HCT116 (cell line): ENCODE measurements at regions not wholly inside any gene's neighbourhood (a gene's known extent, or its start where the extent isn't known, plus 50 kb on each side); places are given as distances from the start of the nearest gene placed in this dataset.

Source experiments
- ATAC-seq: fragments of 200-7000 bp; cut with Tn5 transposase; 2 replicates; pipeline ENCODE4 v1.9.1; 2020; ENCODE audit warnings: mild to moderate bottlenecking, moderate library complexity
- BruUV-seq: library from RNA; stranded (reverse); fragments of 400-500 nt; replicated peaks from 2 replicates; lab custom pipeline; 2021; lab: Mats Ljungman, UMichigan
- CTCF ChIA-PET: fragments of 300-600 bp; sonication (Branson Sonifier 250); formaldehyde crosslinking; loops from one replicate; lab custom pipeline; 2021; ENCODE audit warnings: antibody characterized with exemption; lab: Charles Lee
- POLR2A ChIA-PET: fragments of 300-600, 350-600 bp; sonication (Branson Sonifier 250); formaldehyde crosslinking; loops from one replicate; lab custom pipeline; 2021; ENCODE audit warnings: antibody characterized with exemption; lab: Charles Lee
- RAD21 ChIA-PET, 2 experiments: fragments of 300-600 bp; sonication (Branson Sonifier 250); formaldehyde crosslinking; loops; one replicate each; lab custom pipeline; 2023; ENCODE audit warnings: low total read pairs in 2 of 2; ENCODE audit not compliant: uncharacterized antibody in 2 of 2, unreplicated experiment in 2 of 2, low non-redundant PET in 1 of 2; lab: Charles Lee
- DNase-seq: peaks from one replicate; pipeline ENCODE4 v3.0.0-alpha.2; 2010; ENCODE audit warnings: low read depth, low spot score
- H2AFZ ChIP-seq: fragments of 200-600 bp; shearing (Covaris generic), sonication (generic); 2 replicates; pipeline ENCODE4 v1.6.1; 2017; ENCODE audit warnings: low read depth, mixed run types, mixed read lengths, antibody characterized with exemption, low read length; ENCODE audit not compliant: poor library complexity, severe bottlenecking
- H3K27ac ChIP-seq: 2 replicates; pipeline ENCODE4 v1.5.1; 2012; ENCODE audit warnings: low read depth, low read length
- H3K27me3 ChIP-seq: fragments of 200-600 bp; sonication (generic); 2 replicates; pipeline ENCODE4 v1.6.1; 2016; ENCODE audit warnings: mixed run types, low read length, mixed read lengths; ENCODE audit not compliant: insufficient read depth
- H3K36me3 ChIP-seq, 2 experiments: fragments of 200-500 bp in 1 of 2; fragments of 200-600 bp in 1 of 2; sonication (Bioruptor generic) in 1 of 2; sonication (generic) in 1 of 2; 2 replicates each; pipeline versions ENCODE4 v1.5.1 to v1.6.1; 2014 to 2016; ENCODE audit warnings: low read length in 2 of 2, inconsistent platforms in 1 of 2, mixed read lengths in 1 of 2, mixed run types in 1 of 2; ENCODE audit not compliant: insufficient read depth in 2 of 2, control insufficient read depth in 1 of 2
- H3K4me1 ChIP-seq, 2 experiments: fragments of 200-600 bp in 1 of 2; sonication (generic) in 1 of 2; 2 replicates each; pipeline versions ENCODE4 v1.5.1 to v1.6.1; 2012 to 2017; ENCODE audit warnings: low read length in 2 of 2, inconsistent platforms in 1 of 2, mild to moderate bottlenecking in 1 of 2, mixed read lengths in 1 of 2, mixed run types in 1 of 2, moderate library complexity in 1 of 2; ENCODE audit not compliant: insufficient read depth in 2 of 2, control insufficient read depth in 1 of 2
- H3K4me2 ChIP-seq: fragments of 200-600 bp; sonication (generic); 2 replicates; pipeline ENCODE4 v1.6.1; 2017; ENCODE audit warnings: mixed run types, low read length, mixed read lengths
- H3K4me3 ChIP-seq, 2 experiments: fragments of 200-600 bp in 1 of 2; sonication (generic) in 1 of 2; replicated peaks in 1 of 2; 2 replicates each; pipeline ENCODE4 v1.5.1; 2011 to 2016; ENCODE audit warnings: low read length in 2 of 2, control low read depth in 1 of 2, low read depth in 1 of 2, mild to moderate bottlenecking in 1 of 2, mixed read lengths in 1 of 2, mixed run types in 1 of 2
- H3K79me2 ChIP-seq: fragments of 200-600 bp; sonication (generic); 2 replicates; pipeline ENCODE4 v1.6.1; 2017; ENCODE audit warnings: mild to moderate bottlenecking, mixed run types, low read length, moderate library complexity, mixed read lengths; ENCODE audit not compliant: insufficient read depth
- H3K9ac ChIP-seq: fragments of 200-600 bp; sonication (generic); 2 replicates; pipeline ENCODE4 v1.6.1; 2016; ENCODE audit warnings: low read length, mixed read lengths
- H3K9me2 ChIP-seq: fragments of 200-600 bp; sonication (generic), shearing (Covaris generic); 2 replicates; pipeline ENCODE4 v1.6.1; 2017; ENCODE audit warnings: mixed run types, mild to moderate bottlenecking, moderate library complexity; ENCODE audit not compliant: insufficient read depth
- H3K9me3 ChIP-seq, 2 experiments: fragments of 200-500 bp in 1 of 2; fragments of 200-600 bp in 1 of 2; sonication (Bioruptor generic) in 1 of 2; sonication (generic) in 1 of 2; 2 replicates each; pipeline ENCODE4 v1.6.1; 2014 to 2017; ENCODE audit warnings: low read length in 2 of 2, mixed read lengths in 2 of 2, inconsistent platforms in 1 of 2, low read depth in 1 of 2, mild to moderate bottlenecking in 1 of 2, mixed run types in 1 of 2, moderate library complexity in 1 of 2; ENCODE audit not compliant: control insufficient read depth in 1 of 2, insufficient read depth in 1 of 2
- H4K20me1 ChIP-seq: fragments of 200-600 bp; sonication (generic), shearing (Covaris generic); 2 replicates; pipeline ENCODE4 v1.6.1; 2017; ENCODE audit warnings: mixed run types, mild to moderate bottlenecking, moderate library complexity; ENCODE audit not compliant: insufficient read depth
- ATF3 ChIP-seq: IDR thresholded peaks from 2 replicates; pipeline ENCODE4 v1.6.1; 2012
- CBX3 ChIP-seq: IDR thresholded peaks from 2 replicates; pipeline ENCODE4 v1.6.1; 2012; ENCODE audit warnings: low read depth
- CEBPB ChIP-seq: IDR thresholded peaks from 2 replicates; pipeline ENCODE4 v1.6.1; 2012; ENCODE audit warnings: low read depth
- CTCF ChIP-seq, 3 experiments: fragments of 200-600 bp in 1 of 3; sonication (generic) in 1 of 3; IDR thresholded peaks in 2 of 3; conservative IDR thresholded peaks in 1 of 3; 2 replicates each; pipeline ENCODE4 v1.5.1; 2012 to 2017; ENCODE audit warnings: low read depth in 2 of 3, low read length in 2 of 3, antibody characterized with exemption in 1 of 3, borderline replicate concordance in 1 of 3, control low read depth in 1 of 3, mild to moderate bottlenecking in 1 of 3, mixed read lengths in 1 of 3, mixed run types in 1 of 3, moderate library complexity in 1 of 3; ENCODE audit not compliant: insufficient read depth in 1 of 3
- EGR1 ChIP-seq: IDR thresholded peaks from 2 replicates; pipeline ENCODE4 v1.6.1; 2012; ENCODE audit warnings: low read depth
- ELF1 ChIP-seq: IDR thresholded peaks from 2 replicates; pipeline ENCODE4 v1.6.1; 2012; ENCODE audit warnings: low read depth, borderline replicate concordance
- EZH2 ChIP-seq: fragments of 200-600 bp; sonication (generic); IDR thresholded peaks from 2 replicates; pipeline ENCODE4 v1.6.1; 2017; ENCODE audit warnings: antibody characterized with exemption, mixed run types
- FOSL1 ChIP-seq: IDR thresholded peaks from 2 replicates; pipeline ENCODE4 v1.6.1; 2012; ENCODE audit warnings: low read depth
- MAX ChIP-seq: IDR thresholded peaks from 2 replicates; pipeline ENCODE4 v1.6.1; 2012
- POLR2A ChIP-seq: IDR thresholded peaks from 2 replicates; pipeline ENCODE4 v1.7.0; 2011; ENCODE audit warnings: borderline replicate concordance; ENCODE audit not compliant: insufficient read depth, insufficient read length; ENCODE audit errors: extremely low read depth
- POLR2AphosphoS5 ChIP-seq: IDR thresholded peaks from 2 replicates; pipeline ENCODE4 v1.6.1; 2011; ENCODE audit warnings: mild to moderate bottlenecking, low read depth, low read length, moderate library complexity
- RAD21 ChIP-seq: IDR thresholded peaks from 2 replicates; pipeline ENCODE4 v1.6.1; 2012; ENCODE audit warnings: low read depth, mild to moderate bottlenecking
- SP1 ChIP-seq: IDR thresholded peaks from 2 replicates; pipeline ENCODE4 v1.6.1; 2012; ENCODE audit warnings: low read depth
- SRF ChIP-seq: IDR thresholded peaks from 2 replicates; pipeline ENCODE4 v1.6.1; 2012; ENCODE audit warnings: low read depth
- TCF7L2 ChIP-seq: IDR thresholded peaks from 2 replicates; pipeline ENCODE4 v1.7.0; 2011; ENCODE audit warnings: borderline replicate concordance, inconsistent platforms; ENCODE audit not compliant: insufficient read depth, insufficient read length; ENCODE audit errors: extremely low read depth
- ZBTB33 ChIP-seq: IDR thresholded peaks from 2 replicates; pipeline ENCODE4 v1.6.1; 2011; ENCODE audit warnings: mild to moderate bottlenecking, low read length, moderate library complexity; ENCODE audit not compliant: insufficient replicate concordance; ENCODE audit errors: extremely low read depth
- intact Hi-C: fragments of 100-400 bp; cut with micrococcal nuclease; formaldehyde crosslinking; loops from 2 replicates; pipeline ENCODE4 v1.10.0; 2022

DNA sequence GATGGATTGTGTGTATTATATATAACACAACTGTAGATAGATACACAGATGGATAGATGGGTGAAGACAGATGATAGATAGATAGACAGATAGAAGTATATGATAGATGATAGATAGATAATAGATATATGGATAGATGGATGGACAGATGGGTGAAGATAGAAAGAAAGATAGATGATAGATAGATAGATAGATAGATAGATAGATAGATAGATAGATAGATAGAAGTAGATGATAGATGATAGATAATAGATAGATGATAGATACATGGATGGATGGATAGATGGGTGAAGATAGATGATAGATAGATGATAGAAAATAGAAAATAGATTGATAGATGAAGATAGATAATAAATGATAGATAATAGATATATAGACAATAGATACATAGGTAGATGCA lies 83.3 kb downstream of the FOXF2 start:
- no peak overlapping the region for H3K4me2 ChIP-seq
- no peak overlapping the region for H3K27ac ChIP-seq
- no peaks in the 10 kb centered on the region for H3K36me3 ChIP-seq
- RAD21 ChIA-PET: no interaction called here
- CTCF ChIA-PET: no interaction called here
- no peaks in the 10 kb centered on the region for H4K20me1 ChIP-seq
- H3K4me3 ChIP-seq: no peak overlapping the region
- POLR2A ChIA-PET: no interaction called here
- no peaks in the 10 kb centered on the region for H3K9me2 ChIP-seq
- H2AFZ ChIP-seq: no peak overlapping the region
- no peaks in the 10 kb centered on the region for H3K4me1 ChIP-seq
- H3K79me2 ChIP-seq: no peaks in the 10 kb centered on the region
- BruUV-seq: no TSS peak
- no peaks in the 10 kb centered on the region for H3K9me3 ChIP-seq
- no peak overlapping the region for H3K9ac ChIP-seq
- ATAC-seq (no peak), DNase-seq (no peak)
- TF ChIP-seq RAD21: no peak
- no peak for TF ChIP-seq POLR2A
- no peak for TF ChIP-seq ZBTB33
- no peak for TF ChIP-seq EGR1
- TF ChIP-seq CBX3: no peak
- TF ChIP-seq FOSL1: no peak
- no peak for TF ChIP-seq EZH2
- TF ChIP-seq CEBPB: no peak
- H3K27me3 ChIP-seq: no peaks in the 10 kb centered on the region
- intact Hi-C loops: no loop called here

DNA sequence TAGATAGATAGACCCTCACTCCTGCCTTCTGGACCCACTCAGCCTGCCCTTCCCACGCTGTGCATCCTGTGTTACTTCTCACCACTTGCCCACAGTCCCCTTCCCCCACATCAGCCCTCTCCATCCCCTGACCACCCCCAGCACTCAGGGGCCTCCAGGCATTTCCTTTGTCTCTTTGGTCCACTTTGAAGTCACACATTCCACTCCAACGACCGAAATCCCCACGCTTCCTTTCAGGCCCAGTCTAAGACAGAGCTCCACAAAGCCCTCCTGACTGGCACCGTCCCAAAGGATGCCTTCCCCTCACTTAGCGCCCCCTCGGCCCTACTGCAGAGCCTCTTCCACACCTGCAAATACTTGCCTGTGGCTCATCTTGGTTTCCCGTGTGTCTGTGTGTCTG lies 83.8 kb downstream of the FOXF2 start:
- H3K9me3 ChIP-seq: no peaks in the 10 kb centered on the region
- RAD21 ChIA-PET: no interaction called here
- no peaks in the 10 kb centered on the region for H3K36me3 ChIP-seq
- no peak for ATAC-seq
- H4K20me1 ChIP-seq: no peaks in the 10 kb centered on the region
- intact Hi-C loops: no loop called here
- POLR2A ChIA-PET: no interaction called here
- H3K79me2 ChIP-seq: no peaks in the 10 kb centered on the region
- H3K9me2 ChIP-seq: no peaks in the 10 kb centered on the region
- H2AFZ ChIP-seq: no peak overlapping the region
- no TSS peak for BruUV-seq
- no peak overlapping the region for H3K4me2 ChIP-seq
- no peak overlapping the region for H3K4me3 ChIP-seq
- H3K9ac ChIP-seq: no peak overlapping the region
- CTCF ChIA-PET: no interaction called here
- no peak for DNase-seq
- H3K27ac ChIP-seq: no peak overlapping the region
- no peaks in the 10 kb centered on the region for H3K4me1 ChIP-seq
- no peaks in the 10 kb centered on the region for H3K27me3 ChIP-seq
- TF ChIP-seq CBX3 (no peak), ELF1 (no peak), POLR2AphosphoS5 (no peak), TCF7L2 (no peak), ATF3 (no peak), FOSL1 (no peak), CEBPB (no peak), SRF (no peak), CTCF (IDR thresholded peaks at IDR 0.05 in 2 of 3, conservative IDR thresholded peaks at IDR 0.05 in 1 of 3; ENCODE audit: borderline replicate concordance in 1 of 3, insufficient read depth in 1 of 3, low read depth in 2 of 3, low read length in 2 of 3) (no peak), MAX (no peak), SP1 (no peak), ZBTB33 (no peak)
